Mesenteric fat pad (tissue), 1 donor: ENCODE measurements at regions not wholly inside any gene's neighbourhood (a gene's known extent, or its start where the extent isn't known, plus 50 kb on each side); places are given as distances from the start of the nearest gene placed in this dataset.

ENCODE experiments used
- DNase-seq: peaks from one replicate; pipeline ENCODE4 v3.0.0-alpha.2; 2020; ENCODE audit warnings: low spot score
- donor health status: DM: yes; HTN: yes; CAD: no.

DNA sequence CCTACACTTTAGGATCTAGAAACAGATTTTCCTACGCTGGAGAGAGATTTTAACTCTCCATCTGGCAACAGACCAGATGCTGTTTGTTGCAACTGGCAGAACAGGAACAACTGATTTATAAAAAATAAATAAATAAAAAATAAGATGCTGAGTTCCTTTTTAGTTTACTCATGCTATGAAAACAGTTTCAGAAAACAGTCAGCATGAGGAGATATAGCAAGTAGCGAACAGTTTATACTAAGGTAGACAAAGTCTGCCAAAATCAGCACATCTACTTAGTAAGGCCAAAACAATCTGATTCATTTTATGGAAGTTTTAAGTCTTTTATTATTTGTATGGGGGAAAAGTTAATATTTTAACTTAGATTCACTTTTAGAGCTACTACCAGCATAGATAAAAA is 974.0 kb upstream of the CNTNAP5 start:
- no peak for DNase-seq

DNA sequence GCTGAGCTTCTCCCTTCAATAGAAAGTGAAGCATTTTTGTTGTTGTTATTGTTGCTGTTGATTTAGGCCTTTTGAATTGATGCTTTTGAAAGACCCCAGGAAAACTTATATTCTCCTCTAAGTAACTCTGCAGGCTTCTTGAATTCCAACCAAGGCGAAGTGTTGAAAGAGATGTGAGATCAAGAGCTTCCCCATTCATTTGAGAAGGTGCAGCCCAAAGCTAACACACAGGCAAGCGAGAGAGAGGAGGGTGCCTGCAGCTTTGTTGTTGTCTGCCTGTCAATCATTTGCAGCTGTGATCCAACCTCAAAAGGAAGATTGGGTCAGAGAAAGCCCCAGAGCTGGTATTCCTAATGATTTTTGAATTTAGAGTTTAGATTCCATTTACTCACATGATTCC is 963.6 kb upstream of the CNTNAP5 start:
- no peak for DNase-seq

DNA sequence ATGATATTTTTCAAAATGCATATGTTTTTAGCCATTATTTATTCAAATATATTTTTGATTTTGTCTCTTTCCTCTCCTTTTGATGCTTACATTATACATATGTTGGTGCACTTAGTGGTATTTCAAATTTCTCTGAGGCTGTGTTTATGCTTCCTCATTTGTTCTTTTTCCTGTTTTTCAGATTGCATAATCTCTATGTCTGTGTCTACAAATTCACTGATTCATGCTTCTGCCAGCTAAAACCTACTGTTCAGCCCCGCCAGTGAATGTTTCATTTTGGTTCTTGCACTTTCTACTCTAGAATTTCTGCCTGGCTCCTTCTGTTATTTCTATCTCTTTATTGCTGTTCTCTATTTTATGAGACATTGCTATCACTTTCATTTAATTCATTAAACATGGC is 951.7 kb upstream of the CNTNAP5 start:
- DNase-seq = no peak

DNA sequence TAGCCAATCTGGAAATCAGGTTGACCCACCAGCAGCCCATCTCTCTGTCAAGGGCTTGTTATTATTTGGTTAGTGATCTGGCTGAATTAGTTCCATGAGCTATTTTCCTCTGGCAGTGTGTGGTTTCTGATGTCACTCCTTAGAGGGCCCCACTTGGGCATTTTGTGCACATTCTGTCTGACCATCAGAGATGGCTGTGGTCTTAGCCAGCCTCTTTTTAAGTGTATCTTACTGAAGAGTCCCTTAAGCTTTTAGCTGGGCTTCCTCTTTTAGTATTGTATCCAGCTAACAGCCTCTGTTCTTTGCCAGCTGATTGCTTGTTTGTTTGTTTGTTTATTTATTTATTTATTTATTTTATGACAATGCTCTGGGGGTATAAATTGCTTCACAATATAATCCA is 951.1 kb upstream of the CNTNAP5 start:
- no peak for DNase-seq

DNA sequence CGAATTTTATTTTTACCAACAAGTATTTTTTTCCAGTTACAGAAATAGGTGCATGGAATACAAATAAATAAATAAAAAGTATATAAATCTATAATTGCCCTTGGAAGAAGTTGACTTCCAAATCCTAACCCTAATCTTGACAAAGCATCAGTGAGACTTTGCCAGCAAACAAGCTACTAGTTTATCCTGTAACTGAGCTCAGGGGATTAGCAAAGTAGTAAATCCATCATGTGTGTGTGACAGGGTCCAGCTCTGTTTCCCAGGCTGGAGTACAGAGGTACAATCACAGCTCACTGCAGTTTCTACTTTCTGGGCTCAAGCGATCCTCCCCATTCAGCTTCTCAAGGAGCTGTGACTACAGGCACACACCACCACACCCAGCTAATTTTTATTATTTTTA is 948.0 kb upstream of the CNTNAP5 start:
- DNase-seq = no peak

DNA sequence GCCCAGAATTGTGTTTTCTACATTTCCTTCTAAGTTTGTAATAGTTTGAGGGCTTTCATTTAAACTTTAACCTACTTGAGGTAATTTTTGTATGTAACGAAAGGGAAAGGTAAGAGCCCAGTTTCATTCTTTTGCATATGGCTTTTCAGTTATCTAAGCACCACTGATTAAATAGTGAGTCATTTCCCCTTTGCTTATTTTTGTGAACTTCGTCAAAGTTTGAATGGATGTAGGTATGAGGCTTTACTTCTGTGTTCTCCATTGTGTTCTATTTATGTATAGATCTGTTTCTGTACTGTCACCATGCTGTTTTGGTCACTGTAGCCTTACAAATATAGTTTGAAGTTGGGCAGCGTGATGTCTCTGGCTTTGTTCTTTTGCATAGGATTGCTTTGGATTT is 944.8 kb upstream of the CNTNAP5 start:
- no peak for DNase-seq

DNA sequence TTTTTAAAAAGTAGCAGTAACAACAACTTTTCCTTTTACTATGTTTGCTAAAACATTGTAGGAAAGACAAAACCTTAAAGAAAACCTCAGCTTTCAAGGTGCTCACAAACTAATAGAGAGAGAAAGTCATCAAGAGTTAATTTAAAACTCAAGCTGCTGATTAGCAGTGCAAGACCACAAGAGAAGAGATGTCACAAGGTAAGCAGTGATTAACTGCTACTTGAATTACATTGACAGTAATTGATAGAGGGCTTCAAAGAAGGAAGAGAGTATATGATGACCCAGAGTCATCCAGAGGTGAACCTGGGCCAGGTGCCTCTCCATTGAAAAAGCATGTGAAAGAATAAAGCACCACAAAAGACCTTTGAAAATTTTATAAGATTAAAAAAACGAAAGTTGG is 939.6 kb upstream of the CNTNAP5 start:
- DNase-seq = no peak

DNA sequence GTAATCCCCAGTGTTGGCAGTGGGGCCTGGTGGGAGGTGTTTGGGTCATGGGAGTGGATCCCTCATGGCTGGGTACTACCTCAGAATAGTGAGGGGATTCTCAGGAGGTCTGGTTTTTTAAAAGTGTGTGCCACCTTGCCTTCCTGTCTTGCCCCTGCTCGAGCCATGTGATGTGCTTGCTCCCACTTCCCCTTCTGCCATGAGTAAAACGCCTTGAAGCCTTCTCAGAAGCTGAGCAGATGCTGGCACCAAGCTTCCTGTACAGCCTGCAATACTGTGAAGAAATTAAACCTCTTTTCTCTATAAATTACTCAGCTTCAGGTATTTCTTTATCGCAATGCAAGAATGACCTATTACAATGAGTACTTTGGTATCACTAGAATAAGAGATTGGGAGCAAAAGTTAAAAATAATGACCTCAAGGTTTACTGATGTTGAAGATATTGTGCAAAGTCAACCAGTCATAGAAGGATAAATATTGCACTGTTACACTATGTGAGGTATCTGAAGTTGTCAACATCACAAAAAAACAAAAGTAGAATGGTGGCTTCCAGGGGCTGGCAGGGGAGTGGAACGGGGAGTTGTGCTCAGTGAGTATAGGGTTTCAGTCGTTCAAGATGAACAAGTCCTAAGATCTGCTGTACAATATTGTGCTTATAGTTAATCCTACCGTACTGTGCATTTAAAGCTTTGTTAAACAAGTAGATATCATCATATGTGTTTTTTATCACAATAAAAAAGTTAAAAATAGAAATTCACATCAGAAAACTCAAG is 938.3 kb upstream of the CNTNAP5 start:
- no peak for DNase-seq

DNA sequence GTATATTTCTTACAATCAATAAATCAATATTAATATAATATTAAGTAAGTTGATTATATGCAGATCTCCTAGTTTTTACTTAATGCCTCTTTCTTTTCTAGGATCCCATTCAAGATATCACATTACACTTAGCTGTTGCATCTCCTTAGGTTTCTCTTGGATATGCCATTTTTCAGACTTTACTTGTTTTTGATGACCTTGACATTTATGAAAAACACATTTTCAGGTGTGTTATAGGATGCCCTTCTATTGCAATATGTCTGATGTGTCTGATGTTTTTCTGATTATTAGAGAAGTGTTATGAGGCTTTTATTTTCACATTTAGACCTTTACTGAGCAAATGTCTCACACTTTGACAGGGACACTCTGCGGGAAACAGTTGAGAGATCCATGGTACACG is 933.6 kb upstream of the CNTNAP5 start:
- no peak for DNase-seq

DNA sequence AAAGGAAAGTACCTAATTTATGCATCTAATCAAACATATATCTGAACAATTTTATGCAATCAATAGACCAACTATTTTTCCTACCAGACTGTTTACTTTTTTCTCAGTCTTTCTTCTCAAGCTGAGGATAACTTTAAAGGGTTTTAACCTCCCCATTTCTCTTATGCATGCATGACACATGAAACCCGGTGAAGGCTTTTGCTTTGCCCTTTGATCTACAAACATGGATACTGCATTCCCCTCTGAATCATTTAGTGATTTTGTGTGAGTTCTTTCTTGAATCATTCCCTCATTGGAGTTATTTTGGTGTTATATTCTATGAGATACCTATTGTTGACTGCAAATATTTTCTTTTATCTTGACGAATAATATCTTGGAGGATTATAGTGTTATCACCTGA is 931.9 kb upstream of the CNTNAP5 start:
- DNase-seq = no peak

DNA sequence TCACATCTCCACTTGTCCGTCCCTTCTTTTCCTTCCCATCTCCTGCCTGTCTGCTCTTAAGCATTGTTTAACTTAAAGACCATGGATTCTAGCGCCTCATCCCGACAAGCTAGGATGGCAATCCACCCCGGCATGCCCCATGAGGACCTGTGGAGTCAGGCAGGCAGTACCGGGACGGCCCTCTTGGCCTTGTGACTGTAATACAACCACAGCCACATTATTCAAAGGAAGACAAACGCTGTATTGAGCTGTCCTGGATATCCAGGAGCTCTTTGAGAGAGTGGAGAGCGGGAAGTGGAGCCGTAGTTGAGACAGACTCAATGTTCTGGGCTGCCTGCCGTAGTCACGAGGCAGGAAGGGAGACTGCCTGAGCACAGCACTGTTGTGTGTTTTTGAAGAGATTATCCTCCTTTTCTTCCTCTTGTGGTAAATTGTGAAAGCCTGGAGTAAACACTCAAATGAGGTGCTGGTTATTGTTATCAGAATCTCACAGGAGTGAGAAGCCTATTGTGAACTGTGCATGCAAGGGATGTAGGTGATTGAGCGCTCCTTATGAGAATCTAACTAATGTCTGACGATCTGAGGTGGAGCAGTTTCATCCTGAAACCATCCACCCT is 929.8 kb upstream of the CNTNAP5 start:
- no peak for DNase-seq

DNA sequence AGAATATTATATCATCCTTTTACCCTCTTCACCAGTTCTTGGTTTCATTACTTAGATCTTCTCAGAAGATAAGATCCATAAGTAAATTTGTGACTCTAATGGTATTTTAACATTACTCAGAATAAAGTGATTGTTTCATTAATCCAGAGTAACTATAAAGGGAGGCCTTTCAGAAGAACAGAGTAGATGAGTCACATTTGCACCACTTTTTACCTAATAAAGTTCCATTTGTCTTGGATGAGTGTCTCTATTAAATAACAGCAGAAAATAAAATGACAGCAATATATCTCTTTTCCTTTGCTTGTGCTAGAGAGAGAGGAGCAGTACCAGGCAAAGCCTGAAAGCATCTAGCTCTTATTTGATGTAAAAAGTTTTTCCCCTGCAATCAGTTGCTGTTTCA is 926.5 kb upstream of the CNTNAP5 start:
- no peak for DNase-seq

DNA sequence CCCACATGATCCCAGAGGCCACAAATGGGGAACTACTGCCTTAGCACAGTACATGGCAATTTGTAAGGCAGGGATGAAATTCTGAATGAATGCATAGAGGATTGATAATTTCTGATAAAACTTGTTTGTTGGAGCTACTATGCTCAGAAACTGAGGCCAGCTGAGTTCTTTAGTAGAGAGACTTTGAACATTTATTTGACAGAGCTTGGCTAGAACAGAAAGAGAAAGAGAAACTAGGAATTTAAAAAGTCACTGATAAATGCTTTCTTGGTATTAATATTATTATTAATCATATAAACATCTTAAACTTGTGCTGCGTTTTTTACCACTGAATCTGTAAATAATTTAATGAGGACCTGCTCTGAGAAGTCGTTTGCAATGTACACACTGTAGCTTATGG is 923.7 kb upstream of the CNTNAP5 start:
- no peak for DNase-seq

DNA sequence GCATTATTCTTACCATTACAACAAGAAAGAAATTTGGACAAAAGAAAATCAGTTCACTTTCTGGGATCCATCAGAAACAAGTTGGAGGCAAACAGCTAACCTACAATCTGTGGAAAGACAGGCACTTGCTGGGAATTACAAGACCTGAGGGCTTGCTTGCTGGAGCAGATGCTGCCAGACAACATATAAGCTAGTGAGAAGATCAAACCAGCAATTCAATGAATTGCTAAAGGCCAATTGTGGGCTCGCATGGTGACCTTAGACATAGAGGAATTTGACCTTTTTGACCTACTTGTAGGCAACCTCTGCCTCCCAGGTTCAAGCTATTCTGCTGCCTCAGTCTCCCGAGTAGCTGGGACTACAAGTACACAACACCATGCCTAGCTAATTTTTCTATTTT is 921.2 kb upstream of the CNTNAP5 start:
- DNase-seq = no peak

DNA sequence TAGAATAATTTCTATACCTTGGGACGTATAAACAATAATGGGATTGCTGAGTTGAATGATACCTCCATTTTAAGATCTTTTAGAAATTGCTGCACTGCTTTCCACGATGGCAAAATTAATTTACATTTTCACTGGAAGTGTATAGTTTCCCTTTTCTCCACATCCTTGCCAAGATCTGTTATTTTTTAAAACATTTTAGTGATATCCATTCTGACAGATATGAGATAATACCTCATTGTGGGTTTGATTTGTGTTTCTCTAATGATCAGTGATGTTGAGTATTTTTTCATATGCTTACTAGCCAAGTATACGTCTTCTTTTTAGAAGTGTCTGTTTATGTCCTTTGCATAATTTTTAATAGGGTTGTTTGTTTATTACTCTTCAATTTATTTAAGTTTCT is 908.5 kb upstream of the CNTNAP5 start:
- no peak for DNase-seq

DNA sequence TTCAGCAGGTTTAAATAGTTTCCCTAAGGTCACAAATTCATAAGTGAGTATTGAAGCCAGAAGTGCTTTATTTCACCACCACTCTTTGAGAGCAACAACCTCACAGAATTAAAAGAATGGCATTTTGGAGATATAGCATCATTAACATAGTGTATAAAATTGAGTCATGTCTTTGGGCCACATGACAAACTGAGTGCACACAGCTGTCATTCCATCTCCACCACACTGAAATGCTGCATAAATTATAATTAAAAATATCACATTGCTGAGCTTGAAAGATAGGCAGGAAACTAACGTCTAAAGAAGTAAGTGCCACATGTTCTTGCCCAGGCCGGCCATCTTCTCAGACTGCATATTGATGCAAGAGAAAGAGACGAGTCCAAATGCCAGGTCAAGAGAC is 897.9 kb upstream of the CNTNAP5 start:
- no peak for DNase-seq

DNA sequence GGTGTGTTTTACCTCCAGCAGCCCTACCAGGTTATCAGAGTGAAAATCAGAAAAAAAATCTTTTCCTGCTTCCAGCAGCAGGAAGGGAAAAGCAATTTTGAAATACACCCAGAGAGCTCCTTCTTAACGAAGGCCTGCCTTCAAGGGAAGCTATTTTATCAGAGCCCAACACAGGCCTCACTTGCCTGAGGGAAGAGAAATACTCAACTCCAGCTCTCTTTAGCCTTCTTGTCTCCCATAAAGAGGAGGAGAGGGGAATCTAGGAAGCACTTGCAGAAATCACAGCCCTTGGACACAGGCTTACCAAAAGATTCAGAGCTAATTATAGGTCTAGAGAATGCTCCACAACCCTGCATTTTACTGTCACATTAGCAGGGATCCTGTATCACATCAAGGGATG is 896.1 kb upstream of the CNTNAP5 start:
- DNase-seq = no peak

DNA sequence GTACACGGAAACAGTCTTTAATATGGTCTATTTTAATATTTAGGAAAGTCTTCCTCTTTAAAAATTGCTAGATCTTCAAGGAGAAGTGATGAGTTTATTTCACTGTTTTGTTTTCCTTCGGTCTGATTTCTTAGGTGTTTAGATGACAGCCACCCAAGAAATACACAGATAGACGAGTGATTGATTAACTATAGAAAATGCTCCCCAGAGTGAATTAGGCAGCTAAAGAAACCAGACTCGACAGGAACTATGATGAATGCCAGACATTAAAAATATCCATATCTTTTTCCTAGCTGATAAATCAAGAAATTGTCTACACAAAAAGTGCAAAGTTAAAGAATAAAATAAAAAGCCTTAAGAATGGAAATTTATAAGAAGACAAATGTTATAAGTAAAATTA is 888.7 kb upstream of the CNTNAP5 start:
- DNase-seq = no peak

DNA sequence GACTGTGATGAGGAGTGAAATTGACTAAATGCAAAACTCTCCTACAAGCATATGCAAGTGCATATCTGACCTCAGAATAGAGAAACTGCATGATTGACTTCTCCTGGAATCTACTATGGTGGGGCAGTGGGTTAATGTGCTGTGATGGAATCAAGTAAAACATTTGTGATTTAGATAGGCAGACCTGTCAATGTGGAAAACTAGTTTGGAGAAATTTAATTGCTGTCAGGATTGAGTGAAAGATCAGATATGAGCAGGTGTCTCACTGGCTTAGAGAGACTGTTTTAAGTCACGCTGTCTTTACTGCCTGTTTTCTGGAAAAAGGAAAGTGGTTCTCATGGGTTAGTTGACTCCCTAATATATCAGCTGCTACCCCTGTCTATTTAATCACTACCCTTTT is 881.0 kb upstream of the CNTNAP5 start:
- no peak for DNase-seq

DNA sequence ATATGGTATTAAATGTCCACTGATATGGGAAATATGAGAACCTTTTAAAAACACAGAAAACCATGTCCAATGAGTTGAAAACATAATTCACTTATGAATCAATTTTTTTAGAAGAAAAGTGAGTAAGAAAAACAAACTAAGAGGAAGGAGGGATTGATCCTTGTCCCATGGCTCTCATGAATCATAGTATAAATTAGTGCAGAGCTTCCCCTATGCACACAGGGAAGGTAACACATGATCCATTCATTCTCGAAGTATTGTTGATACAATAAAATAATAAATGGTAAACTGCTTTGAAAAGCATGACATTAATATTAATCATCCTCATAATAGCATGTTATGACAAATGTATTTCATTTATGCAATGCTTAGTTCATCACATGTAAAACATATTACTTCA is 872.0 kb upstream of the CNTNAP5 start:
- no peak for DNase-seq

DNA sequence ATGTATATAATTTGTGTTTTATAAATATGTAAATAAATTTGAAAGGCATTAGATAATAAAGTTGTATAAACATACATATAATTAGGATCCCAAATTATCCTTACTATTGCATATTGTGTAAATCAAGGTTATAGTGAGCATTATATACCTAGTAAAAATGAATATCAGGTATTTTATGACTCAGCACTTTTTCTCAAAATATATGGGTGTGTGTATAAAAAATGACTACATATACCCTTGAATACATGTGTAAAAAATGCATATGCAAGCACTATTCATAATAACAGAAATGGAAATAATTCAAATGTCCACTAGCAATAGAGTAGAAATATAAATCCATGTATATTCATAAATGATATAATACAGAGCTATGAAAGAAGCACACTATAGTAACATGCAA is 870.9 kb upstream of the CNTNAP5 start:
- DNase-seq = no peak

DNA sequence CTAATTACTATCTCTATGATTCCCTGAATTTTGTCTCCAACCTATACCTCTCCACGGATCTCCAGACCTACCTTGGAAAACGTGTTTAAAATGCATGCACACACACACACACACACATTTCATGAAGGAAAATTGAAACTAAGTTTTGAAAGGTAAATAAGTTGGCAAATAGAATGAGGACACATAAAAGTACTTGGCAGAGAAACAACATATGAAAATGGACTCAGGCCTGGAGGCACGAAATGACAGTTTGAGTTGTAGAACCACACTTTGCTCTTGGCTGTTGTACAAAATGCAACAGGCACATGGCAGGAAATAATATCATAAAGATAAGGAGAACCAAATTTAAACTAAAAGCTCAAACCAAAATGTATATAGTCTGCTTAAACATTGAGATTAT is 868.1 kb upstream of the CNTNAP5 start:
- no peak for DNase-seq

DNA sequence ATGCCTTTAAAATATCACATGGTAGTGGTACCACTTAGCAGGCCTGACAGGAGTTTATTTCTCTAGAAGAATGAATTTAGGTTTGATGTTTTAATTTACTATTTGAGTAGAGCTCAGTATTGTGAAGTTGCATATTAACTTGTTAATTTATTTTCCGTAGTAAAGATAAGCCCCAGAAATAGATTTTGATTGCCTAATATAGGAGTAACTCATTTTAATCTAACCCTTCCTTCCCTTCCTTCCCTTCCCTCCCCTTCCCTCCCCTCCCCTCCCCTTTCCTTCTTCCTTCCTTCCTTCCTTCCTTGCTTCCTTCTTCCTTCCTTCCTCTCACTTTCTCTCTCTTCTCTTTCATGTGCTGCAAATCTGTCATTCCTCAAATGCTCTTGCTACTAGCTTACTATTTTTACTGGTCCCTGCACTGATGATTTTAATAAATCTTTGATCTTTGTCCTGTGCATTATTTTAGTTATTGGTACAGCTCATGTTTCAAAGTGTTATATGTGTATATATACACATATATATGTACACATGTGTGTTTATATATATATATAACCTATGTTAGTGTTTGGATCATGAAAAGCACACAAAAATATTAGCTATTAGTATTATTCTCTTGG is 862.6 kb upstream of the CNTNAP5 start:
- no peak for DNase-seq
